ENCODE measurements at regions not wholly inside any gene's neighbourhood (a gene's known extent, or its start where the extent isn't known, plus 50 kb on each side); places are given as distances from the start of the nearest gene placed in this dataset.

DNA sequence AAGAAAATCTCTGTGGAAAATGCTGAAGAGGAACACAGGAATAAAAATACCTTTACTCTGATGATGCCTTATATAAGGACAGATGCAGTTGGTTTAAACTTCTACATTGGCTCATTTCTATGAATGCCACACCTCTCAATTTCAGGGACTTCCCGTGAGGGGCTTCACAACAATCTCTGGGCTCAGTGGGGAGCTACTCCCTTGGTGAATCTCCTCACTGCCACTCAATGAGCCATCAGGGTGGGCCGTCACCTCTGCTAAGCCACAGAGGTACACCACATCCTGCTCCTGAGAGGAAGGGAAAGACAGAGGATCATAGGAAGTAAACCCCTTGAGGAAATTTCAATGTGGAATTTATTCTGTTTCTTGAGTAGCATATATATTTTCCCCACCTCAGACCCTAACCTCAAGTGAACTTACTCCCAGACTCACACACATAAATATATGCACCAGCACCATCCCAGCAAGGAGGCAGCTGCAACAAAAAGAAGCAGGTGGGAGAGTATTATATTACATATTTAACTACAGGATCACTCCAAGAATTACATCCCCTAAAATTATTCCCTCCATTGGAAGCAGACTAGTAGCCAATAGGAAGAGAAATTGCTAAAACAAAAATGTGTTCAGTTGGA, 63.3 kb upstream of the PRSS1 start:
- TF ChIP-seq, protein P1, sequence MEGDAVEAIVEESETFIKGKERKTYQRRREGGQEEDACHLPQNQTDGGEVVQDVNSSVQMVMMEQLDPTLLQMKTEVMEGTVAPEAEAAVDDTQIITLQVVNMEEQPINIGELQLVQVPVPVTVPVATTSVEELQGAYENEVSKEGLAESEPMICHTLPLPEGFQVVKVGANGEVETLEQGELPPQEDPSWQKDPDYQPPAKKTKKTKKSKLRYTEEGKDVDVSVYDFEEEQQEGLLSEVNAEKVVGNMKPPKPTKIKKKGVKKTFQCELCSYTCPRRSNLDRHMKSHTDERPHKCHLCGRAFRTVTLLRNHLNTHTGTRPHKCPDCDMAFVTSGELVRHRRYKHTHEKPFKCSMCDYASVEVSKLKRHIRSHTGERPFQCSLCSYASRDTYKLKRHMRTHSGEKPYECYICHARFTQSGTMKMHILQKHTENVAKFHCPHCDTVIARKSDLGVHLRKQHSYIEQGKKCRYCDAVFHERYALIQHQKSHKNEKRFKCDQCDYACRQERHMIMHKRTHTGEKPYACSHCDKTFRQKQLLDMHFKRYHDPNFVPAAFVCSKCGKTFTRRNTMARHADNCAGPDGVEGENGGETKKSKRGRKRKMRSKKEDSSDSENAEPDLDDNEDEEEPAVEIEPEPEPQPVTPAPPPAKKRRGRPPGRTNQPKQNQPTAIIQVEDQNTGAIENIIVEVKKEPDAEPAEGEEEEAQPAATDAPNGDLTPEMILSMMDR (IDR thresholded peaks at IDR 0.05; ENCODE audit: insufficient read depth, missing control alignments), result no peak
- FAIRE-seq (no peak), DNase-seq (ENCODE audit: insufficient read length, low spot score) (no peak)

DNA sequence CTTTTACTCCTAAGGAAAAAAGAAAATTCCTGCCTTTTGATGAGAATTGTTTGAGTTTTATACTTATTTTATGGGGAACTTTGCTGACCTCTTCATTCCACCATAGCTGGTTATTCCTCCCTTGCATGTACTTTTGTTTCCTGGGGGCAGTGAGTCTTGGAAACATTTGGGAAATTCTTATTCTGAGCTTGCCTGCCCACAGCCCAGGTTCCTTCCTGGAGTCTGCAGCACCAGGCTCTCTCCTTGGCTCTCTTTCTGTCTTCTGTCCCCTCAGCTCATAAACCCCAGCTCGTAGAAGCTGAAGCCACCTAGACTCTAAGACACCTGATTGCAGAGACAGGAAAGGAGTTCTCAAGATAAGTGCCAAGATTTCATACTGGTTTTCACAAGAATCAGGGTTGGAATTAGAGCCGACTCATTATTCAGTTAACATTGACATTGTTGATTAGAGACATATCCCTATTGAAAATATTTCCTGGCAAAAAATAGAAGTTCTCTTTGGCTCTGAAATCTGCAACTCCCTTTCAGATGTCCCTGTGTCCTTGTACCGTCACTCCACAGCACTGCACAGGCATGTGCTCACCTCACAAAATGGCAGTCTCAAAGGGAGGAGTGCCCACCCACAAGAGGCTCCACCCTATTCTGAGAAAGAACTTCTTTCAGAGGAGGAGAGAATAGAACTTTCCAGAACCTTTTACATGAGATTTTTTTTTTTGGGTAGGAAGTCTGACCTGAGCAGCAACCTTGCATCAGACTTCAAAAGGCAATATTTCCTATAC, 67.8 kb upstream of the PRSS1 start:
- FAIRE-seq (no peak), DNase-seq (ENCODE audit: insufficient read length, low spot score) (no peak)
- TF ChIP-seq, protein P1 (IDR thresholded peaks at IDR 0.05; ENCODE audit: insufficient read depth, missing control alignments), result no peak

DNA sequence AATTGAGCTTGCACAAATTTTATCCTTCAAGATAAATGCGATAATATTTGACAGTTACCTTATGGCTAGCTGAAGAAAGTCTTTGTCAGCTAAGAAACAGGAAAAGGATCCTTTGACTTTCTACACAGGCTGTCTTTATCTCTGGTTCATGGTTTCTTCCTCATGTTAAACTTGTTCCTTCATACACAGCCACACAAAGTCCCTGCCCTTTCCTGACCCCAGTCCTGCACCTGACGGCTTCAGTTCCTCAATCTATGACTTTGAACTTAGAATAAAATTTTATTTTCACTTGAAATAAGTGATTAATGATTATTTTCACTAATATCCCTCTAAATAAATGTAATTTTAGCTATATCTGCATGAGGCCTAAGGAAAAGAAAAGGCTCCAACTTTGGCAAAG, 77.8 kb upstream of the PRSS1 start:
- DNase-seq (ENCODE audit: insufficient read length, low spot score), result no peak
- TF ChIP-seq, protein P1 (IDR thresholded peaks at IDR 0.05; ENCODE audit: insufficient read depth, missing control alignments), result no peak
- peak; percentile 6 for FAIRE-seq

DNA sequence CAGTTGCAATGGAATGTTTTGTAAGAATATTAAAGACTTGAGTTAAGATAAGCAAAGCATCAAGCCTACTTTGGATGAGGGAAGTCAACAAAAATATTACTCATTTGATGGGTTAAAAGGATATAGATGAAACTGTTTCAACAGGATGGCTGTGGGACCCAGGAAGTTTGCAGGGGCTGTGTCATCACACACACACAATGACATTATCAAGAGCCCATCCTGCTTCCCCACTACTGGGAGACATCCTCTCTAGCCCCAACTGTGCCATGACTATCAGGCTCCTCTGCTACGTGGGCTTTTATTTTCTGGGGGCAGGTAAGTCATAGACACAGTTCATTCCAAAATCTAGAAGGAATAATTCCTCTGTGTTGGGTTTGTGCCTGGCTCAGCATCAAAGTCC, 78.8 kb upstream of the PRSS1 start:
- DNase-seq (ENCODE audit: insufficient read length, low spot score) (no peak), FAIRE-seq (no peak)
- TF ChIP-seq, protein P1 (IDR thresholded peaks at IDR 0.05; ENCODE audit: insufficient read depth, missing control alignments), result no peak

DNA sequence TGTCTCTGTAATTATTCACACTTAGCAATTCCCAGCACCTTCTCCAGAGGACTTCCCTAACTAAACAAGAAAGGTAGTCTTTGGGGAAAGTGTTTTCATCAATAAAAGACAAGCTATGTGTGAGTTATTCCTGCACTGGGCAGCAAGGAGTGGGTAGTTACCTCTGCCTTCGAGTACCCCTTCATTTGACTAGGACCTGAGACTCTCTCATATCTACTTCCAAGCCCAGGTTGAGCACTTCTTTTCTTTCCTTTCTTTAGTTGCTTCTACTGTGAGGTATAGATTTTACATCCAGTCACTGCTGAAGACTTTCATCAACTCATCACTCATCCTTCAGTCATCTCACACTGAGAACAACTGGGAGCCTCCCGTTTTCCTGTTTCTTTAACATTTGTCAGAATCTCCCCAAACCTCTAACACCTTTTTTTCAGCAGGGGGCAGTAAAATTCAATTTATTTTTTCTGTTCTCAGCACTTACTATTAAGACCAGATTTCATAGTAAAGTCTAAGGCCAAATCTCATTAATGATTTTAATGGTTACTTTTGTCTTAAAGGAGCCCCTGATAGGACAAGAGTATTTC, 80.1 kb upstream of the PRSS1 start:
- DNase-seq (ENCODE audit: insufficient read length, low spot score) (no peak), FAIRE-seq (peak; percentile 58)
- TF ChIP-seq, protein P1 (IDR thresholded peaks at IDR 0.05; ENCODE audit: insufficient read depth, missing control alignments), result peak; percentile 53

DNA sequence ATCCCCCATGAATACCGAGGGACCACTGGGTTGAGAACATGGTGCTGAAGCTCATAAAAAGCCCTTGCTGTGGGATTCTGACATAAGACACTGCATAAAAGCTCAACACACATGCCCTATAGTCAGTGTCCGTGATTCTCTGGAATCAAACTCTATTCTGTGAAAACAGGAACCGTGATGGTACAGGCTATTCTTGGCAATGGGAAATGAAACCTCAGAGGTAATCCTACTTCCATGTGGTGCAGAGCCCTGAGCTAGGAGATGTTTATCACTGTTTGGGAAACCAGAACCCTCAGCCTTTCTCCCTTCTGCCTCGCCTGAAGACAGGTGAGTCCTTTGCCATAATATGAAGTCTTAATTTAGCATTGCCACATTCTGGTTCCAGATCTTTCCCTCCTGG, 80.8 kb upstream of the PRSS1 start:
- FAIRE-seq, result peak; percentile 32

More for the DNA sequence above, 80.8 kb upstream of the PRSS1 start:
- TF ChIP-seq, protein P1 (IDR thresholded peaks at IDR 0.05; ENCODE audit: insufficient read depth, missing control alignments), result no peak
- DNase-seq (ENCODE audit: insufficient read length, low spot score), result no peak
